RCC 7860 (cell line): ENCODE measurements at regions not wholly inside any gene's neighbourhood (a gene's known extent, or its start where the extent isn't known, plus 50 kb on each side); places are given as distances from the start of the nearest gene placed in this dataset.
A peak's percentile ranks its signal among the peaks of the same experiment; 100 is the strongest.

Experiments
- DNase-seq: peaks from one replicate; pipeline ENCODE4 v3.0.0-alpha.2; 2015; ENCODE audit warnings: low spot score
- FAIRE-seq: peaks from 2 replicates; lab custom pipeline; 2012; peaks lifted over from hg19 to GRCh38; lab: Jason Lieb, UNC

GRCh38 chr10:44199991-44200655 is 184.8 kb downstream of the CXCL12 start:
- FAIRE-seq (no peak), DNase-seq (no peak)

- DNase-seq (no peak), FAIRE-seq (no peak)
These were observed 185.6 kb downstream of the CXCL12 start for GRCh38 chr10:44199267-44199666.

- no peak for DNase-seq
- no peak for FAIRE-seq
These were observed 186.2 kb downstream of the CXCL12 start for GRCh38 chr10:44198780-44199097.

- FAIRE-seq = no peak
- DNase-seq = no peak
These were observed 186.7 kb downstream of the CXCL12 start for GRCh38 chr10:44198096-44198779.

- DNase-seq (no peak), FAIRE-seq (no peak)
These were observed 187.3 kb downstream of the CXCL12 start for GRCh38 chr10:44197646-44198045.

GRCh38 chr10:44196336-44196735 is 188.6 kb downstream of the CXCL12 start:
- DNase-seq (no peak), FAIRE-seq (no peak)

- no peak for FAIRE-seq
- DNase-seq = no peak
These were observed 188.9 kb downstream of the CXCL12 start for GRCh38 chr10:44196008-44196320.

- DNase-seq (peak; percentile 77), FAIRE-seq (peak; percentile 92)
These were observed 189.5 kb downstream of the CXCL12 start for GRCh38 chr10:44195112-44196007.

- DNase-seq = no peak
- FAIRE-seq = no peak
These were observed 190.5 kb downstream of the CXCL12 start for GRCh38 chr10:44194435-44194834.

- FAIRE-seq (no peak), DNase-seq (no peak)
These were observed 191.2 kb downstream of the CXCL12 start for GRCh38 chr10:44193567-44194220.

- no peak for DNase-seq
- FAIRE-seq = no peak
These were observed 191.7 kb downstream of the CXCL12 start for GRCh38 chr10:44193166-44193565.

GRCh38 chr10:44192435-44192834 is 192.5 kb downstream of the CXCL12 start:
- FAIRE-seq (no peak), DNase-seq (no peak)

GRCh38 chr10:44190541-44190940 is 194.4 kb downstream of the CXCL12 start:
- FAIRE-seq (no peak), DNase-seq (no peak)

GRCh38 chr10:44186821-44187220 is 198.1 kb downstream of the CXCL12 start:
- FAIRE-seq = no peak

GRCh38 chr10:44186150-44186549 is 198.7 kb downstream of the CXCL12 start:
- DNase-seq (no peak), FAIRE-seq (no peak)

More at GRCh38 chr10:44186821-44187220, 198.1 kb downstream of the CXCL12 start:
- DNase-seq = no peak

GRCh38 chr10:44185315-44185666 is 199.6 kb downstream of the CXCL12 start:
- FAIRE-seq (no peak), DNase-seq (no peak)

GRCh38 chr10:44184633-44185314 is 200.1 kb downstream of the CXCL12 start:
- FAIRE-seq = no peak
- DNase-seq = no peak

- DNase-seq (no peak), FAIRE-seq (no peak)
These were observed 200.9 kb downstream of the CXCL12 start for GRCh38 chr10:44183667-44184632.

GRCh38 chr10:44182909-44183308 is 202.0 kb downstream of the CXCL12 start:
- FAIRE-seq (no peak), DNase-seq (no peak)
